ENCODE measurements at regions not wholly inside any gene's neighbourhood (a gene's known extent, or its start where the extent isn't known, plus 50 kb on each side); places are given as distances from the start of the nearest gene placed in this dataset.

GRCh38 chr4:38535717-38536116 lies 128.3 kb upstream of the KLF3 start:
- TF ChIP-seq, protein P1, sequence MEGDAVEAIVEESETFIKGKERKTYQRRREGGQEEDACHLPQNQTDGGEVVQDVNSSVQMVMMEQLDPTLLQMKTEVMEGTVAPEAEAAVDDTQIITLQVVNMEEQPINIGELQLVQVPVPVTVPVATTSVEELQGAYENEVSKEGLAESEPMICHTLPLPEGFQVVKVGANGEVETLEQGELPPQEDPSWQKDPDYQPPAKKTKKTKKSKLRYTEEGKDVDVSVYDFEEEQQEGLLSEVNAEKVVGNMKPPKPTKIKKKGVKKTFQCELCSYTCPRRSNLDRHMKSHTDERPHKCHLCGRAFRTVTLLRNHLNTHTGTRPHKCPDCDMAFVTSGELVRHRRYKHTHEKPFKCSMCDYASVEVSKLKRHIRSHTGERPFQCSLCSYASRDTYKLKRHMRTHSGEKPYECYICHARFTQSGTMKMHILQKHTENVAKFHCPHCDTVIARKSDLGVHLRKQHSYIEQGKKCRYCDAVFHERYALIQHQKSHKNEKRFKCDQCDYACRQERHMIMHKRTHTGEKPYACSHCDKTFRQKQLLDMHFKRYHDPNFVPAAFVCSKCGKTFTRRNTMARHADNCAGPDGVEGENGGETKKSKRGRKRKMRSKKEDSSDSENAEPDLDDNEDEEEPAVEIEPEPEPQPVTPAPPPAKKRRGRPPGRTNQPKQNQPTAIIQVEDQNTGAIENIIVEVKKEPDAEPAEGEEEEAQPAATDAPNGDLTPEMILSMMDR (IDR thresholded peaks at IDR 0.05), result no peak
- TF ChIP-seq POLR2A (IDR thresholded peaks at IDR 0.05) (no peak), POLR2AphosphoS5 (IDR thresholded peaks at IDR 0.05) (no peak)
